ENCODE measurements at regions not wholly inside any gene's neighbourhood (a gene's known extent, or its start where the extent isn't known, plus 50 kb on each side); places are given as distances from the start of the nearest gene placed in this dataset.
"Not testable (repeated sequence)": the region's sequence is repeated elsewhere in the genome, so short reads cannot be mapped to it uniquely, and the experiment has no call there.

DNA sequence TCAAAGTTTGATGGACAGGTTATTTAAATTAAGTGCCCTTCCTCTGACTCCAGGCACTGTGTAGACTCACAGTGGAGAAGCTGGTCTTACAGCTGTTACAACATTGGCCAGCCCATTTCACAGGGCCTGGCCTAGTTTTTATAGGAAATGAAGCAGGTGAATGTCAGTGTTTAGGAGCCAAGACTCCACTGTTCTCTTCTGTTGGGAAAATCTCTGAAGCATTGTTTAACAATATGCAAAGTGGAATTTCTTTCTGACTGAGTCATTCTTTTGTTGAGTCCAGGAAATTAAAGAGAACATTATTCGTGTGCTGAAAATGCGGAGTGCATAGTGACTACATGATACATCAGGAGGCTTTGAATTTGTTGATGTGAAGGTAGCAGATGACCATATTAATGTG lies 64.7 kb downstream of the ARRDC4 start:
- DNase-seq: no peak

DNA sequence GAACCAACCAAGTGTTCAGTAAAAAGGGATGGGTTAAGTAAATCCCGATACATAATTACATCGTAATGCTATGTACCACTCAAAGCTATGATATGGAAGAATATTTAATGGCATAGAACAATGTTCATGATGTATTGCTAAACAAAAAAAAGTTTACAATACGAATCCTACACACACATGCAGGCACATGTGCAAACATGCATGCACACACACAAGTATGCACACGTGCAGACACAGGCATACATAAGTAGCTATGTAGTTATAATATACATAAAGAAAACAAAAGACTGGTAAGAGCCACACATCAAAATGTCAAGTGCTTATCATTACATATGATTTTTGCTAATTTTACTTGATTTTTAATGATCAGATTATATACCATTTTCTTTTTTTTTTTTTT lies 74.2 kb downstream of the ARRDC4 start:
- DNase-seq: no peak

DNA sequence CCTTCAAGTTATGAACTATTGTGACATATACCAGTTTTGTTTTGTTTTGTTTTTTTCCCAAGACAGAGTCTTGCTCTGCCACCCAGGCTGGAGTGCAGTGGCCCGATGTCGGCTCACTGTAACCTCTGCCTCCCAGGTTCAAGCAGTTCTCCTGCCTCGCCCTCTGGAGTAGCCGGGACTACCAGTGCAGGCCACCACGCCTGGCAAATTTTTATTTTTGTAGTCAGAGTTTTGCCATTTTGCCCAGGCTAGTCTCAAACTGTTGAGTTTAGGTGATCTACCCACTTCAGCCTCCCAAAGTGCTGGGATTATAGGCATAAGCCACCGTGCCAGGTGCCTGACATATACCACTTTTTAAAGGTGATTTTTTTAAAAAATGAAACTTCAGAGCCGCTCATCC lies 74.6 kb downstream of the ARRDC4 start:
- no peak for DNase-seq

DNA sequence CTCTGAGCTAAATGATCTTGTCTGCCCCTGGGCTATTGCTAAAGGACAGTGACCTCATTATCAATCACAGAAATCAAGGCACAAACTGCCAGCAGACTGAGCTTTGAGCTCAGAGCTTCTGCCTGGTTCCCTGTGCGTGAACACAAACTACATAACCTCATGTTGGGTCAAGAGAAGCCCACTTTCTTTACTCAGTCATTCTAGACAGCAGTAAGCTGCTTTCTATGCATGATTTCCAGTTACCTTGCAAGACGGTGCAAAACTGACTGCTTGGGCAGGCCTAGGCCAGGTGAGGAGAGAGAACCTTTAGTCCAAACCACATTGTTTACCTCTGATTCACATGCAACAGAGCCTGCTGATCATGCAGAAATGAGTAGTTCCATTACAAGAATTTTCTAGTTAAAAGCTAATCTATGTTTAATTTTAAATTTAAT lies 75.1 kb downstream of the ARRDC4 start:
- no peak for DNase-seq

DNA sequence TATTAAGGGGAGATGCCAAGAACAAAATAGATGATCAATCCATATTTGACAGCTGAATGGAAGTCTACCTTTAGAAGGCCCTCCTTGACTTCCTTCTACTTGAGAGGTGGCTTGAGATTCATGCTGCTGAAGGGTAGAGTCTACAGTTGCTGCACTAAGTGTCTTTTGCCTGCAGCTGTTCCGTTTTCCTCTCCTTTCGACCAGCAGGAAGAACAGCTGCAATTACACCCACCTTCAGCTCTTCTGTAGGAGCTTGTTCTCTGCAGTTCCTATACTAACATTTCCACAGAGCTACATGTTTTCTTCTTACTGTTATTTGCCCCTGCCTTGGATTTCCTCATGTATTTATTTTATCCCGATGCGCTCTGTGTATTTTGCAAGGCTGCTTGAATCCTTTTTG lies 79.1 kb downstream of the ARRDC4 start:
- DNase-seq: no peak

DNA sequence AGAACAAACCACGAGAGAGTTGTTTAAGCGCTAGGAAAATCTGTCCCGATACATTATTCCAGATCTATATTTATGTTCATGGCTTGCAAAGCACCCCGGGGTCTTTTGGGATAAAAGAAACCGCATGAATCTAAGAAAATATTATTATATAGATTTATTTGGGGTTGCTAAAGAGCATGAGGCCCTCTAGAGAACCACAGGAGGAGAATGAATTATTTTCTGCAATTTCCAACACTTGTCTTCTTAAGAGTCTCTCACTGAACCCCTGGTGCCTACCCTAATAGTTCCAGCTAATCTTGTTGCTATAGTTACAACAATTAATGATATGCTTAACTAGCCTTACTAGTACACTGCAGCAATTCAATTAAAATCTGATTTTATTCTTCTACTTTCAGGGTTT lies 79.6 kb downstream of the ARRDC4 start:
- no peak for DNase-seq

DNA sequence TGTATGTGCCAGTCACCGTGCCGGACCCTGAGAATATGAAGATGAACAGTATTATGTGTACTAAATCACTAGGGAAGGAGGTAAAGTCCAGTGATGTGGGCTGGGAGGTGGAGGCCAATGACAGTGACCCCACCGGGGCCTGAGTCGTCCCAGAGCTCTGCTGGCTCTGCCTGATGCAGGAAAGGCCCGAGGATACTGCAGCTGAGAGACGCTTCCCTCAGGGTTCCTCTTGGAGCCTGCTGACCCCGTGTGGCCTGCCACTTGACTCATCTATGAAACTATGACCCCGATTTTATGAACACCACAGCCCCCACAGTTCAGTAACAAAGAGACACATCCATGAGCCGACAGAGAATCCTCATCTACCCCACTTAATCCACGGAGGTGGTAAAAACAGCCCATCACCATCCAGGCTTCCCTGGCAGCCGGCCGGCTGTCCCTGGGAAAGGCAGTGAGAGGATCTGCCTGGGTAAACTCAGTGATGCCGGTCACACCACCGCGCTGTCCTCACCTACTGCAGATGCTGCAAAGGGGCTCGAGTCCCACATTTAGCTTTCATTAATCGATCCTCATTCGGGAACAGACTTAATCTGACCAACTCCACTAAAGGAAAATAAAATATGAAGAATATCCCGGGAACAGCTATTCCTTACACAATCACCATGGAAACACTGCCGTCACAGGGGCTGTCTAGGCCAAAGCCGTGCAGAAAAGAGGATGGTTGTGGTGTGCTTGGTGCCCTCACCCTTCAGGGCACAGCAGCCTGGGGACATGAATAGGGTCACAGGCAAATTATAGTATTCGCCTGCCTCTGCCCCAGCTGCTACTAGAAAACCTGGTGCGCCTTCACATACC lies 82.9 kb downstream of the ARRDC4 start:
- DNase-seq: no peak

DNA sequence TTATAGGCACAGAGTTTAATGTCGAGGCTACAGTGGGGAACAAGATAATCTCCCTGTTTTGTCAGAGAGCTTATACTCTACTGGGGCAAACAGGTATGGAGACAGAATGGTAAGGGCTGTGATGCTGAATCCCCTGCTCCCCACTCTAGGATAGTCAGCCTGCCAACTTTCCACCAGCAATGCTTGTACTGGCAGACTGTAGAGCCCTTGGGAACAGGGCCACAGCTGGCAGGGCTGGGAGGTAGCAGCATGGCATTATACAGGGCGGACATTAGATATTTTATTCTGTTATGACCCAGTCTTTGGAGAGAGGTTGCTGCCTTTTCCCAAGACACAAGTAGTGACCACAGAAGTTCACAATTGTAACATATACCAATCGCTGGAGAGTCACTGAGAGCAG lies 91.2 kb downstream of the ARRDC4 start:
- no peak for DNase-seq

DNA sequence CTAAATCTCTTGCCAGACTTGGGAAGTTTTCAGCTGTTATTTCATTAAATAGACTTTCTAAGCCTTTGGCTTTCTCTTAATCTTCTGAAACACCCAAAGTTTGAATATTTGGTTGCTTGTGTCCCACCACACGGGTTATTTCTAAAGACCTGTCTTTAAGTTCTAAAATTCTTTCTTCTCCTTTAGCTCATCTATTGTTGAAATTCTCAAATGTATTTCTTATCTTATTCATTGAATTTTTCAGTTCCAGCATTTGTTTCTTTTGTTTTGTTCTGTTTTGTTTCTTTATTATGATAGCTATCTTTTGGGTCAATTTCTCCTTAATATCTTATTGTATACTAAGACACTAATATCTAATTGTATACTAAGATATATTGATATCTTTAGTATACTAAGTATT lies 97.0 kb downstream of the ARRDC4 start:
- no peak for DNase-seq

DNA sequence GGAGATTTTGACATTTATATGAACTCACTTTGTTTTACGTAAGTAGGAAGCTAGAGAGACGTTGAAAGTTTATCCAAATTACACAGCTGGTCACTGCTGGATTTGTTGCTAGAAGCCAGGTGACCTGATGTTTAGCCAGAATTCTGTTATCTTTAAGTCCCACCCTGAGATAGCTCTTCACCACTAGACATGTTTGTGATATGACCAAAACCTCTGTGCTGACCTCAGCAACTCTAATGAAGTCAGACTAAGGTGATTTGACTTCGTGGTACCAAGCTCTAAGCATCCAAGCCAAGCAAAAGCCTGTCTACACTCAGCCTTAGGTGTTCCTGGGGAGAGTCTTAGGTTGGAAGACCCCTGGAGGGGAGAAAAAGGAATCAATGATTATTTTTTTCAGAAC lies 102.4 kb downstream of the ARRDC4 start:
- DNase-seq: no peak

DNA sequence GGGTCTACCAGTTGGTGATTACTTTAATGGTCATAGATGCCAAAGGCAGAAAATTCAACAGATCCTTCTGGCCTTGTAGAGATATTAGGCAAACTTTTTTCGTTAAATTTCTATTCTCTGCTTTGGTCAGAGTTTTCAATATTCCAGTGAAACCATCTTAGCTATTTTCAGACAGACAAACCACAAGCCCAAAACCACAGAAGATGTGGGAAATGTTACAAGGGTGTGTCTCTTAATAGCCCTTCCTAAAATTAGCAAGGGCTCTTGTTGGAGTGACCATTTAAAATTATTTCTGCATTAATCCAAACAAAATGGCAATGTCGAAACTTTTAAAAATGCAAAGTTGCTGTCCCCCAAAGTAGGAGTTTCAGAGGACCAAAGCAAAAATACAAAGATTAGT lies 102.8 kb downstream of the ARRDC4 start:
- no peak for DNase-seq

DNA sequence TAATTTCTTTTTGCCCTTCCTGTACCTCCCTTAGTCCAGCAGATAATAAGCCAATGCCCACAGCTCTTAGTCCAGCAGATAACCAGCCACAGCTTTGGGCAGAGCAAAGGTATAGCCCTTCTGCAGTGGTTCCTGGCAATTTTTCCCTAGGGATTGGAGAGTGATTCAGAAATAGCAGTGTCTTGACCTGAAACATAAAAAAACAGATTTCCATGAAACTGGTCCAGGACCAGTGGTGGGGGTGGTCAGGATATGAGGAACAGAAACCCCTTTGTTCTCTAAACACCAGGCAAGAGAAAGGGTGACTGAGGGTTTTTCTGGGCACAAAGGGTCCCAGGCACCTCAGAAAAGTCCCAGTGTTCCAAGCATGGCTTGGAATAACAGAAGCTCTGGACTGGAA lies 103.4 kb downstream of the ARRDC4 start:
- no peak for DNase-seq

DNA sequence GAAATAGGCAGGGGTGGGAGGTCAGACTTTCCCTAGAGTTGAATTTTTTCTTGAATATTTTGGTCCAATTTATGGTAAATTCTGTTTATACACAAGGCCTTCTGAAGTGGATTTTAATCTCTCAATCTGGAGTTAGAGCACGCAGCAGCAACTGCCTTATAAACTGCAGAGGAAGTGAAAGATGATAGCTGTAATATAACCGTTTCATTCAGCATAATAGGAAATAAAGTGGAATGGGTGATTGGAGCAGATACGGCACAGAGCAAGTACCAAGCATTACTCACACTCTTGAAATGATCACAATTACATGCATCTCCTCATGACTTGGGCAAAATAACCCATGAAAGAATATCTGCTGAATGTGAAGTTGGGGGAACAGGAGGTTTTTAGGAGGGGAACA lies 106.8 kb downstream of the ARRDC4 start:
- DNase-seq: no peak

DNA sequence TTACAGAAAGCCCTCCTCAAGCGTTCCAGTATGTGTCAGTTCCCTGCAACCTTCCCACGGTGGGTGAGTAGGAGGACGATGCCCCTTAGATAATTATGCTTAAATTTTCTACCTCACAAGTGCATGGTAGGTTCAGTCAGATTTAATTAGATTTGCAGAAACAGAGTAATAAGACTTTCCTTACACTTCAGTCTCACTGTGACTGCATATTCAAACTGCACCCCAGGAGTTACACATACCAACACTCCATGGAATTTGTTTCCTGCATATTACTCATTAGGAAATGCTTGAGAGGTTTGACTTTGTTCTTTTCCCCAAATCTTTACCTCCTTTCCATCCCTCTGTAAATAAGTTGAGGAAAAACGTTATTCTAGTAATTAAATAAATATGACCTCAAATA lies 108.8 kb downstream of the ARRDC4 start:
- DNase-seq: no peak

DNA sequence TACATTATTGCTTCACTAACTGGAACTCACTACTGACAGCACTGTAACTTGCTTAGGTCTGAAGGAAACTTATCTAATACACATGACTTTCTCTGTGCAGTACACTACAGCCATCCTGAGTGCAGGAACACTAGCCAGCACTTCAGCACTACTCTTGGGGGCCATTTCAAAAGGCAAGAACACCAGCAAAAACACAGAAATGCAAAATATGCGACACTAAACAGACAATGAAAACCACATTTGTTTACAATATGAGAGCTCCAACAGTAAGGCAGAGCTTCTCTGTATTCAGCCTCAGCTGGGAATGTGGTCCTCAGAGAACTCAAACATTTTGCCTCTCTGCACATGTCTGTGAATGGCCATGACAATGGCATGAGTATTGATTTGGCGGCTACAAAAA lies 109.6 kb downstream of the ARRDC4 start:
- DNase-seq: no peak

DNA sequence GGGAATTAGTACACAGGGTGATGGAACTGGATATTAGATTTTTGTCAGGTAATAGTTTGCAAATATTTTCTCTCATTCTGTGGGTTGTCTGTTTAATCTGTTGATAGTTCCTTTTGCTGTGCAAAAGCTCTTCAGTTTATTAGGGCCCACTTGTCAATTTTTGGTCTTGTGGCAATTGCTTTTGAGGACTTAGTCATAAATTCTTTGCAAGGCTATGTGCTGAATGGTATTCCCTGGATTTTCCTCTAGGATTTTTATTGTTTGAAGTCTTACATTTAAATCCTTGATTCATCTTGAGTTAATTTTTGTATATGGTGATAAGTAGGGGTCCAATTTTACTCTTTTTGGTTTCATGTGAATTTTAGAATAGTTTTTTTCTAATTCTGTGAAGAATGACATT lies 111.3 kb downstream of the ARRDC4 start:
- no peak for DNase-seq

DNA sequence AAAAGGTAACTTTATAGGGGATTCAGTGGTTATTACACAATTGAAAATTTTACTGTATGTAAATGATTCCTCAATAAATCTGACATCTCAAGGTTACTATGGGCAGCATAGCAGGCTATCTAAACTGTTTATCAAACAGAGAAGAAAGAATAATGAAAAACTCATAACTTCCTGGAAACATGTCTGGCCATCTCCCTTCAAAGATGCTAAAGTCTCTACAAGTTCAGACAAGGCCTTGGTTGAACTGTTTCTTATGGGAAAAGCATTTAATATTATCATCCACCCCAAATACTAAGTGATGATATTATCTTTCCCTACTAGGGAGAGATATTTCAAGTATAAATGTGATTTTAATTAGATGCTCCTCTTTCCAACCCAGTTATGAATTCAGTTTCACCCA lies 114.9 kb downstream of the ARRDC4 start:
- DNase-seq: no peak

DNA sequence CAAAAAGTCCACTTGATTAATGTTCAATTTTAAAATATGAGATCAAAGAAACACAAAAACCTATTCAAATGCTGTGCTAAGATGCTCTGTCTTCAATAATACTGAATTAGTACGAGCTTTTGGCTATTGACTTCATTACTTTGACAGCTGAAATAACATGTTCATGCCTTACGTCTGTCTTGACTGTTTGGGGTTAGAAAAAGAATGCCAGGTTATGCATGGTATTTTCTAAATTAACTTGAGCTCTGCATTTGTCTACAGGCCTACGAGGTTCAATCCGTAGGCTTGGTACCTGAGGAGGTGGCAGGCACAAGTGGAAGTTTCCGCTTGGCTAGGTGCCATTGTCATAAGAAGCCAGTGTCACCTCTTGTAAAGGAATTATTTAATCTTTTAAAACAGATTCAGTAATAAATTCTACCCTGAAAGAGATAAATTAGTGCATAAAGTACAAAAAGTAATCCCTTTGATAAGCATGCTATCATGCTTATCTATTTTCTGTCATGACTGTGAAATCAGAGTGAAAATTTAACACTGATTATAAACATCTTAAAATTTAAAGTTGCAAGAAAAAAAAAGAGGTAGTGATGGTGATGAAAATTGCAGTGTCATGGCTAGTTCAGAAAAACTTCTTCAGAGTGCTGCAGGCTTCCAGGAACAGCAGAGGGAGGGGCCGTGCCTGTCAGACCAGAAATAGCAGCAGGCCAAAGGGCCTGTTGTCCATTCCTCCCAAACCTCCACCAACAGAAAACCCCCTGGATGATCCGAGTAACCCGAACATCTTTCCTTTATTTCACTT lies 115.7 kb downstream of the ARRDC4 start:
- DNase-seq: no peak

DNA sequence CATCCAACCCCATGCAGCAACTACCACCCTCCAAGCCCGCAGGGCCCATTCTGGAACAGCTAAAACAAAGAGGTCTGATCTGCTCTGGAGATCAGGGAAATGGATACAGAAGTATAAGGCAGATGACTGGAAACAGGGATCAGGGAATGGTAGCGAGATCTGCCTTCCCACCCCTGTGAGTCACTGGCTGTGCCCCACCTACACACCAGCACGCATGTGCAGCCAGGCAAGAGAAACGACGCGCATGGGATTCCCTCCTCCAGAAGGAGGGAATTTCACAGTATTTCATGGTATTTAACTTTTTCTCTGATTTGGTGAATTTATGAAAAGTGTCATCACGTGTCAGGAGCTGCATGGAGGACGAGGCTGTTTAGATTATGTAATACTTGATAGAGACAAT lies 116.7 kb downstream of the ARRDC4 start:
- no peak for DNase-seq

DNA sequence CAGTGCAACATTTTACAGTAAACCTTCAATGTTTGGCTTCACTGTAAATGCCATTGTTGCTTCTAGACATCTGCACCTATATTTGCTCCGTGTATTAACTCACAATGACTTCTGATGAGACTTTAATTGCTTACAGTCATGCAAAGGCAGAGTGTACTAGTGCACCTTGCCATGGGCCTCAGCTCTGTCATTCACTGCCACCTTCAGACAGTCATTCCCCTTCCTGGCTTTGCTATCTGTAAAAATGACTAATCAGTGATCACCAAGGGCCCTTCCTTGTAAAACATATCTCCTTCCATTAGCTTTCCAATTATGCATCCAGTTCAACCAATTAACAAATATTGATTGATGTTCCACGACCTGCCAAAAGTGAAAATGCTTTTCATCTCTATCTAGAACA lies 120.3 kb downstream of the ARRDC4 start:
- no peak for DNase-seq

DNA sequence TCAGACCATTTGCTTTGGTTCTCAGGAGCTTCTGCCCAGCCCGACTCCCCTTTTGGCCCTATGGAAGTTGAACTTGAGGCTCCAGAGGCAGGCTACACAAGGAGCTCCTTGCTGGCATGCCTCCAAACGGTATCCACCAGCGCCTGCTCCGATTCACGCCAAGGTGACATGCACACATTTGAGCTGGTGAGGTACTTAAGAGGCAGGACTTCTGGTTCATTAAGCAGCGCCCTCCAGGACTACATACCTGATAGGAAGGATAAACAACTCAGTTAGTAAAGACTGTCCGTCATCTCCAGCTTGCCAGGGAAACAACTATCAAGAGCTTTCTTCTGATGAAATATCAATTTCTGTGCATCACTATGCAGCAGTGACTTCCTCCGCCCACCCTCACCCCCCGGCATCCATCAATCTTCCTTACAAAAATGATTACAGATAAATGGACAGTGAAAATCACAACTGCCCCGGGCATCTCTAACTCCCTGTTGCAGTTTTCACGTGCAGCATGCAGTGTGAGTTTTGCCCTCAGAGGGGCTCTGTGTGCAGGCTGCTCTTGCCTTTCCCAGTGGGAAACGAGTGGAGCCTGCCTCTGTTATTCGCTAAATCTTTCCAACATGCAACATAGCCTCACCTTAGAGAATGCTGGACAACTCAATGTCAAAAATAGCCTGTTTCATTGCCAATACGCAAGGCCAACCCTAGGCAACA lies 122.9 kb downstream of the ARRDC4 start:
- DNase-seq: no peak

DNA sequence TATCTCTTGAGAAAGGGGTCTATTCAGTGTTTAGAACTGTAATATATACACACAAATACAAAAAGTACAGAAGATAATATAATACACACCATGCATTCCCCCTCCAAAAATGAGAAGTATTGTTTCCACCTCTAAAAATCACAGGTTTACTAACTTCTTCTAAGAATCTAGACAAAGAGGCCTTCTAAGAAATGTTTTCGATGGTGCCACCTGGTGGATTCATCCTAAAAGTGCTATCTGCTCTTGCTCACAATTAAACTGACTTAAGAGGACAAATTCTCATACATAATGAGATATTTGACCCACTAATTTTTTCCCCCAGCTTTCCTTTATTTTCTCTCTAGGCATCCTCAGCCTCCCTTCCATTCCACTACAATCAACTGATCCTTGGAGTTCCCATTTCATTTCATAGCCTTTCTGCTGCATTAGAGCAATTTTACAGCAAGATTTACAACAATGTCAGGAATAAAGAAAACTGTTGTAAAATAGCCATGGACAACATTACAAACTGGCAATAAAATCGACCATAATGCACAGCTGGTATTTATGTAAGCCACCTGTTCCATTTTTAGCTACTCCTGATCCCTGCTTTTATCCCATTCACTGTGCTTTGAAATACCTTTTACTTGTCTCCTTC lies 124.6 kb downstream of the ARRDC4 start:
- DNase-seq: peak; percentile 9

DNA sequence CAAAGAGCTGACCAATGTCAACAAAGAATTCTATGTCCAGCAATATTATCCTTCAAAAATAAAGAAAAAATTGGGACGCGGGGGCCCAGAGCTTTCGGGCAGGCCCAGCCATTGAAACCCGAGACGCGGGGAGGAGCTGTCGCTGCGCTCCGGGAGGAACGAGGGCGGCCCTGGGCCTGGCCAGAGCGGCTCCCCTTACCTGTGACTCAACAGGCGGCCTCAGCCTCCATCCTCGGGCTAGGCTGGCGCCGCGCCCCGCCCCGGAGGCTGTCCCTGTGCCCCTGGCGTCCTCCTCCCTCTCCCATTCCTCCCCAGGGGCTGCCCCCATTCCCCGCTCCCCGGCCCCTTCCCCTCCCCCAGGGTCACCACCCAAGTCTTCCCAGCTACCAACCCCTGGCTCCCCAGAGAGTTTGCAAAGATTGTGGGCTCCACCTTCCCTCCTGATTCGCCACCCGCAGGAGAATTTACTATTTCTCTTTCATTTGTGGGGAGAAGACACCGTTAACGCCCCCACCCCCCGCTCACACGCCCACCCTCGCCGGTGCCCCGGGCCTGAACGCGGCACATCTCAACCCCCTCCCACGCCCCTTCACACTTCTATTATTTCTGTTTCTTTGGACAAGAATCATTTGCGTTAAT lies 127.9 kb downstream of the ARRDC4 start:
- not testable (repeated sequence) for DNase-seq

Data from NCI-H2029 (cell line).